Activated CD8-positive, alpha-beta memory T cell treated with anti-CD3 and anti-CD28 coated beads, Interleukin-2, amount 50 U/mL, for 1 hour (primary cell): ENCODE measurements at regions not wholly inside any gene's neighbourhood (a gene's known extent, or its start where the extent isn't known, plus 50 kb on each side); places are given as distances from the start of the nearest gene placed in this dataset.

ENCODE experiments used
- DNase-seq: peaks from one replicate; pipeline ENCODE4 v3.0.0-alpha.2; 2020; ENCODE audit errors: extremely low read depth

GRCh38 chr2:19549821-19550220 lies 191.4 kb upstream of the OSR1 start:
- no peak for DNase-seq

GRCh38 chr2:19548116-19548515 lies 189.7 kb upstream of the OSR1 start:
- no peak for DNase-seq

- no peak for DNase-seq
These were observed 188.9 kb upstream of the OSR1 start for GRCh38 chr2:19547321-19547720.

GRCh38 chr2:19545507-19545906 lies 187.1 kb upstream of the OSR1 start:
- DNase-seq, result no peak

GRCh38 chr2:19543663-19544383 lies 185.4 kb upstream of the OSR1 start:
- no peak for DNase-seq

GRCh38 chr2:19542796-19543662 lies 184.6 kb upstream of the OSR1 start:
- DNase-seq, result no peak

DNA sequence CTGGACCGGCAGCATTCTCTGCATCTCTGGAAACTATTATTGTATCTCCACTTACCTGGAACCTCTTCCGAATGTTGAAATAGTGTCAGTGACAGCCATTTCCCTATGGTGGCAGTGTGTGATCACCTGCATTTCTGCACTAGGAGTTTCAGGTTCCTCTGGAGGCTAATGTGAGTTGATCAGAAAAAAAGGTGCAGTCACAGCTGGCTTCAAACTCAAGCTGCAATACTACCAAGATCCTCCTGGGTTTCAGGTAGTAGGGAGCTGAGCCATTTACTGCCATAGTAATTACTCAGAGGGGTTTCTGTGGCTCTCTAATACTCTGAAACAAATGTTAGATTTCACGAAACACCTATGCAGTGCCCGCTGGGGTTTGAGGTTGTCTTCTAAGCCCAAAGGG lies 183.5 kb upstream of the OSR1 start:
- DNase-seq, result no peak

- no peak for DNase-seq
These were observed 182.5 kb upstream of the OSR1 start for GRCh38 chr2:19540739-19541525.

GRCh38 chr2:19538411-19538963 lies 180.1 kb upstream of the OSR1 start:
- DNase-seq, result no peak

DNA sequence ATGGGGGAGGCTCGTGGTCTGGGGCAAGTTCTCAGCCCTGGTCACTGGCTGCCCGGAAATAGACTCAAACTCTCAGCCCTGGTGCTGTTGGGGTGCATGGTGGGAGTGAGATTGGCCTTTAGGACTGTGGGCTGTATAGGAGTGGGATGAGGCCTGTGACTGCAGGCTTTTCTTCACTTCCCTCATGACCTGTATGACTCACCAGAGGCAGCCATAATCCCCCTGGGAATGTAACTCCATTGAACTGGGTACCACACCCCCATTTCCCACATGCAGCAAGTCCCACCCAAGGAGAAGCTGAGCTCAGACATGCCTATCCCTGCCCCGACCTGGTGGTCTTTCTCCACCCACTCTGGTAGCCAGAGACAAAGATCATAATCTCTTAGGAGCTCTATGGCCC lies 177.7 kb upstream of the OSR1 start:
- no peak for DNase-seq

DNA sequence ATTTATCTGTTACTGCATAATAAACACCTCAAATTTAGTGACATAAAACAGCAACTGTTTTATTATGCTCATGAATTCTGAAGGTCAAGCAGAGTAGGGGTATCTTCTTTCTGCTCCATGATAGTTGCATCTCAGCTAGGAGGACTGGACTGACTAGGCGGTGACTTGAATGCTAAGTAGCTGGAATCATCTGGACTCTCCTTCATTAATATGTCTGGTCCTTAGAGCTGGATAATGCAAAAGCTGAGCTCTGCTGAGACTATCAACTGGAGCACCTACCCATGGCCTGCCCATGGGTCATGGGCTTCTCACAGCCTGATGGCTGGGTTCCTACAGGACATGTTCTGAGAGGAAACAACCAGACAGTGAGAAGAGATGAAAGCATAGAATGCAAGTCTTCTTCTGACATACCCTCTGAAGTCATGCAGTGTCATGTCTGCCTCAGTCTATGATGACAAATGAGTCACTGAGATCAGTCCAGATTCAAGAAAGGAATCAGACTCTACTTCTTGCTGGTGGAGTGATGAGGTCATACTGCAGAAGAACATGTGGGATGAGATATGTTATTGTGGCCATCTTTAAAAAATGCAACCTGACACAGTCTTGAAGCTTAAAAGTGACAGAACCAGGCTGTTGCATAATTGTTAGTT lies 174.2 kb upstream of the OSR1 start:
- no peak for DNase-seq

- DNase-seq, result no peak
These were observed 171.3 kb upstream of the OSR1 start for GRCh38 chr2:19529677-19530076.

DNA sequence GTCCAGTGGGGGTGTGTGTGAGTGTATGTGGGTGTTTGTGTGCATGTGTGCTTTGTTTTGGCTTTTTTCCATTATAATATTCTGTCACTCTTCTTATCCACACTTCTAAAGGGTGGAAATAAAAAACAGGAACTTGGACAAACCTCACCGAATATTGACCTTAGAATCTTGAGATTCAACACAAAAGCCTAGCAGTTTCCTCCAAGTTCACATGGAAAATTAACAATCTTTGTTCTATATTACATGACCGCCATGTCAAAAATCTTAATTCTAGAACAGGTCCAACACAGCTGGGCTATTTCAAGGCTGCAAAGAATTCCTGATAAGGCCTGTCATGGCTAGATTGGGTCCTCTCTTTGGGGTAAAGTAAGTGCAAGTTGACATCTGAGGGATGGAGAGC lies 169.3 kb upstream of the OSR1 start:
- no peak for DNase-seq

DNA sequence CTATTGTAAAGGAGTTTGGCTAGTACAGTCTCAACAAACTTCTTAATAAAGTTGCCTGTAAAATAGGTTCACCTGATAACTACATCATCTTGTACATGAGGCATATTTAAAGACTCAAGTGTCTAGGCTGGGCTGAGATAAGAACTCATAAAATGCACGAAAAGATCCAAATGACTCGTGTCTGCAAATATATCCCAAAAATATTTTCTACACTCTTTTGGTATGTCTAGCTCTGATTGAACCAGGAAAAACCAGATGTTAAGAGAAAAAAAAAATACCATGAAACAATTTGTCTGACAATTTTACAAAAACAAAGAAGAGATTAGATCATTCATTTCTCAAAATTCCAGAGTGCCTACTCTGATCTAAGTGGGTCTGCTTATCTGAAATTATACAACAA lies 166.9 kb upstream of the OSR1 start:
- no peak for DNase-seq

DNA sequence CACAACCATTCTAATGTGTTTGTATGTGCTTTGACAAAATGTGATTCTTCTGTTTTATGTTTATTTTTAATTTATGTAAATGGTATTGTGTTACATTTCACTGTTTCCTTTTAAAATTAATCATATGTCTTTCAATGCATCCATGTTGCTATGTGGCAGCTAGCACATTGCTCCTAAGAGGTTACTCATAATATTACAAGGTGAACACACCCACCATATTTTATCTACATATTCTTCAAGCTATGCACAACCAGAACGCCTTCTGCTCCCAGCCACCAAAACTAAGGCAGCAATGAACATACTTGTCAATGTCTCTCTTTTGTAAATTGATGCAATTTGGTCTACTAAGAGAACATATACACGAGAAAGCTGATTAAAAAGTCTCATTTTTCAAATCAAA lies 160.6 kb upstream of the OSR1 start:
- no peak for DNase-seq

GRCh38 chr2:19507137-19507536 lies 148.7 kb upstream of the OSR1 start:
- no peak for DNase-seq

- DNase-seq, result no peak
These were observed 147.0 kb upstream of the OSR1 start for GRCh38 chr2:19505199-19506136.

DNA sequence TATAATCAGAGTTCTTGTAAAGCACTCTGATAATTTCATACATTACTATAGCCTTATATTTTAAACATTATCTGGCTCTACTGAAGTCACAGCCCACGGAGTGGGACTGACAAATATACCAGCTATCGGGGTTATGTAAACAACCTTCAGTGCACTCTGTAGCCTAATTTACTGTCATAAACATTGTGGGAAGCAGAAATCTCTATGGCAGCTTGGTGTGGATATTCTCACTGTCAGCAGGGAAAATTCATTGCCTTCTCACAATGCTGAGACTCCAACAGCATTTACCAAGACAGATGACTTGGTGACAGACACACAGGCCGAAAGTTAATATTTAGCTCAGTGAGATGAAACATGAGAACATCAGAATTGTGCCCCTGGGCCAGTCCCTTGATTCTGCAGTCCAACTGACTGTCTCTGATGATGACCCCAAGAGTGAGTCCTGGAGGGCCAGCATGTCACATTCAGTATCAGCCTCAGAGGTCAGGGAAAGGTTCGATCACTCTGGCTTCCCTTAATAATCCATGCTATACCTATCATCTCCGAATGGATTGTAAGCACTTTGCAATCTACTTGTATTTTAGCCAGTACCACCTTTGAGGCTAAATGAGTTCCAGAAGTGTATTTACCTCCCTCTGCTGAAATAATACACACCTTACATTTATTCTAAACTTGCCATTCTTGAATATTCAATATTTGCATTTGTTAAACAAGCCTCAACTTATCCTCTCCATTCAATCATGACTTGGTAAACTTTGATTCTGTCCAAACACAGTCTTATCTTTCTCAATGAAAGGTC lies 146.2 kb upstream of the OSR1 start:
- no peak for DNase-seq

DNA sequence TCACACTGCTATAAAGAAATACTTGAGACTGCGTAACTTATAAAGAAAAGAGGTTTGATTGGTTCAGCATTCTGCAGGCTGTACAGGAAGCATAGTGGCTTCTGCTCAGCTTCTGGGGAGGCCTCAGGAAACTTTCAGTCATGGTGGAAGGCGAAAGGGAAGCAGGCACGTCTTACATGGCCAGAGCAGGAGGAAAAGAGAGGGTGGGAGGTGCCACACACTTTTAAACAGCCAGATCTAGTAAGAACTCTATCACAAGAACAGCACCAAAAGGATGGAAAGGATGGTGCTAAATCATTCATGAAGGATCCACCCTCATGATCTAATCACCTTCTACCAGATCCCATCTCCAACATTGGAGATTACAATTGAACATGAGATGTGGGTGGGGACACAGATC lies 145.5 kb upstream of the OSR1 start:
- DNase-seq, result no peak

- DNase-seq, result no peak
These were observed 145.0 kb upstream of the OSR1 start for GRCh38 chr2:19503406-19503805.
